ENCODE measurements at regions not wholly inside any gene's neighbourhood (a gene's known extent, or its start where the extent isn't known, plus 50 kb on each side); places are given as distances from the start of the nearest gene placed in this dataset.

DNA sequence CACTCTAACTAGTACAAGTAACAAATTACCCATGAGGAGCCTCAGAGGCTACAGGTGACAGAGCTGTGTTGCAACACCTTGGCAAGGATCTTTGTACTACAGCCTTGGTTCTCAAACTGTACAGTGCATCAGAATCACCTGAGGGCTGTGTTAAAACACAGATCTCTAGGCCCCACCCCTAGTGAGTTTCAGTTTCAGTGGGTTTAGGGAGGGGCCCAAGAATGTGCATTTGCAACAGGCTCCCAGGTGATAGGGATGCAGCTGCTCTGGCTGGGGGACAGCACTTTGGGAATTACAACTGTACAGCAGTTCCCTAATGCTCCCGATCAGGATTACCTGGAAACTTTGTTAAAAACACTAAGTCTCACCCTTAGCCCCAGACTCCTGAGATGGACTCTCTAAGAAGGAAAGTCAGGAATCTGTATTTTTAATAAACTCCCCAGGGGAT, 66.1 kb upstream of the NR2F2 start:
- ATAC-seq = no peak
- no peak for DNase-seq

DNA sequence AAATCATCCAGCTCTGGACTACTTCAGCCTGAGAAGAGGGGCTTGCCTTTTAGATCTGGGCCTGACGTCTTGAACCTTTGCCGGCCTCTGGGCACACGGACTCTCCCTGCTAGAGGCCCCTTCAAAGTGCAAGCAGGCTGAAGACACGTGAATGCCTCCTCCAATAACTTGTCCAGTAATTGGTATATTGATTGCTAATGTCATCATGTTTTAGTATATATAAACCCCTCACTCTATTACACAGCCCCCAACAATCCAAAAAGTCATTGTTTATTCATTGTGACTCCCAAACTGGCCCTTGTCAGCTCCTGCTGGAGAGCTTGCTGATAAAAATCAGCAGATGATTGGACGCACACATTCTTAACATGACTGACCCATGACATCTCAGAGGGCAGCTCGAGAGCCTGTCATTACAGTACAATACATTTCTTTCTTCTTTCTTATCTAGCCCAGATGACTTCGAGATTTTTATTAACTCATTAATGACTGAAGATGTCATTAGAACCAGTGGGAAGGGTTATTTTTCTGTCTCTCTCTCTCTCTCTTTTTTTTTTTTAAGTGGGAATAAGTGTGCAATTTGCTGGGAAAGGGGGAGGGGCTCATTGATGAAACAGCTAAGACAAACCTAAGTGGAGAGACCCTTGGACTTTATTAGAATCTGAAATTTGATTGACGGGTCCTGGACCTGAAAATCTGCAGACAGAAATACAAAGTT, 65.5 kb upstream of the NR2F2 start:
- DNase-seq (no peak), ATAC-seq (no peak)

DNA sequence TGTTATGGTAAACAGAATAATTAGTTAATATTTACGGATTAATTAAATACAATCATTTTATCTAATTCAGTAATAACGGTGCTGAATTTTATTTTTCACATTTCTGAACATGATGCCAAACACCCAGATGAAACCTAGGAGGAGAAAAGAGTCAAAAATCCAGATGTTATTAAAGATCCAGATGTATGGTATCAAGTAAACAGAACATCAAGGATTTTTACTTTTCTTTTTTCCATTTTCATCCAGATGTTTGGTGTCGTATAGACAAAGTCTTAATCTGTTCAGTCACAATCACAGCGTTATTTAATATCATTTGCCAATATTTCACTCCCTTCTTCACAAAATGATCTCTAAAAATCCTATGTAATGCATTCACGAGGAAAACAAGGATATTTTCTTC, 64.0 kb upstream of the NR2F2 start:
- DNase-seq (no peak), ATAC-seq (no peak)

DNA sequence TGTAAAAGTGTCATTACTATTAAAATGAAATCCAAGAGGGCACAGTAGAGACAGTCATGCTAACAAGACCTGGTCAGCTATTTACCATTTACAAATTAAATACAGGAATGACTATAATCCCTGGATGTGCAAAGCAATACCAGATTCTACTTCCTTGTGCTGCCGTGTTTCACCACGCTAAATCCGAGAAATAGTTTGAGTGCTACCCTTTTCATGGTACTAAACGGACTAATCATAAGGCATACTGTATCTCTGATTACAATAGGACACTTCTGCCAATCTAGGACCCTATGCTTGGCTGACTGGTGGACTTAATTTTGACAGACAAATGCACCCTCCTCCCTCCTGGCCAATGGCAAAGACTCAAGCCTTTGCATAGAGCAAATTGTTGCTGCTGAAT, 63.0 kb upstream of the NR2F2 start:
- ATAC-seq (no peak), DNase-seq (no peak)

DNA sequence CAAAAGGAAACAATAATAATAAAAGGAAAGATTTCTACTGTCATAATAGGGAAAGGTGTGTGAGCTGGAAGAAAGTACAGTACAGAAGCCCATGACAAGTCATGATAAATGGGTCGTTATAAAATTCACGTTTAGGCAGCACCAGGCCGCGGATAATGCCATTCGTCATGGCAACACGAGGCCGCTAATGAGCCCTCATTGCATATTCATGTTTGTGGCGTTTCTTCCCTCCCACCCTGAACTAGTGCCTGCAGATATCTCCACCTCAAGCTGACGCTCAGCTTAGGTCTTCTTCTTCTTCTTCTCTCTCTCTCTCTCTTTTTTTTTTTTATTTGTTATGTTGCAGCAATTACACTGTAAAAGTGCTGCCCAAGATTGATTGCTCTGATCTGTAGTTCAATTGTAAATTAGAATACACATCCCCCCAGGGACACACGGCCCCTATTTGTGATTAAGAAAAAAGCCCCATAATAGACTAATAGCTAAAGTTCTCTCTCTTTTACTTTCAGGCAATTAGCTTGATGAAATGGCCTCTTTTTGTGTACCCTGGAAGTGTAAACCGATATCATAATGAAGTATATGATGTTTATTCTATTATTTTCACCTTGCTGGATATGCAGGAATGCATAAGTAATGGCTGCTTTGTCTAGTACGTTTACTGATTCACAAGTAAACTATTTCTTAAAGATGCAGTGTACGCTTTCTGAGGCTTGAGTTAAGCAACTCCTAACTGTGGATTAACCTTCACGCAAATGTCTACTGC, 61.9 kb upstream of the NR2F2 start:
- no peak for DNase-seq
- no peak for ATAC-seq

DNA sequence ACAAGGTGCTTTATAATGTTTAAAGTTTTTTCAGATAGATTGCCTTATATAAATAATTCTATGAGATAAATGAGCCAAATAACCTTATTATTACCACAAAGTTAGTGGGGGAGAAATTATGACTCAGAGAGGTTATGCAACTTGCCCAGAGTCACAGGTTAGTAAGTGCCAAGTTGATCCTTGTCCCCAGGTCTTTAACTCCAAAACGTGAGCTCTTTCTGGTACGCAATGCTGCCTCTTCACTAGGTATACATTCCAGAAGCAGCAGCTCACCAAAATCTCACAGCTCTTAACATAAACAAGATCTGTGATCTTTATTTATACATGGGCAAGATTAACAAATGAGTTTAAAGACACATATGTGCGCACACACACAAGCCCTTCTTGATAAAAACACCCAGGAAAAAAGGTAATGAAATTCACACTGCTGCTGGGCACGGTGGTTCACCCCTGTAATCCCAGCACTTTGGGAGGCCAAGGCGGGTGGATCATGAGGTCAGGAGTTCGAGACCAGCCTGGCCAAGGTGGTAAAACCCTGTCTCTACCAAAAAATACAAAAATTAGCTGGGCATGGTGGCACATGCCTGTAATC, 59.8 kb upstream of the NR2F2 start:
- no peak for DNase-seq
- no peak for ATAC-seq

DNA sequence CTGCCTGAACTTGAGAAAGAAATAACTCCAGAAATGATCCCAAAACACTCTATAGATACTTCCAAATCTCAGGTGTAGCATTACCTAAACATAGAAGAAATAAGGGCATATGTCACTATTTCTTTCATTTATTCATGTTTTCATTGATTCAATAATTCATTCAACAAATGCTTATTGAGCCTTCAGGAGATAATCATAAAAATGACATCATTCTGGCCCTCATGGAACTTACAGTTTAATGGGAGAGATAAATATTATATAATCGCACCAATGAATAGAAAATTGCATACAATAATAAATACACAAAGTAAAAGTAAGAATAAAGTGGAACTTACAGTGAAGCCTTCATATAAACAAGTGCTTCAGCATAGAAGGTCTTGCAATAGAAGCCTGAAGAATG, 58.1 kb upstream of the NR2F2 start:
- no peak for ATAC-seq

DNA sequence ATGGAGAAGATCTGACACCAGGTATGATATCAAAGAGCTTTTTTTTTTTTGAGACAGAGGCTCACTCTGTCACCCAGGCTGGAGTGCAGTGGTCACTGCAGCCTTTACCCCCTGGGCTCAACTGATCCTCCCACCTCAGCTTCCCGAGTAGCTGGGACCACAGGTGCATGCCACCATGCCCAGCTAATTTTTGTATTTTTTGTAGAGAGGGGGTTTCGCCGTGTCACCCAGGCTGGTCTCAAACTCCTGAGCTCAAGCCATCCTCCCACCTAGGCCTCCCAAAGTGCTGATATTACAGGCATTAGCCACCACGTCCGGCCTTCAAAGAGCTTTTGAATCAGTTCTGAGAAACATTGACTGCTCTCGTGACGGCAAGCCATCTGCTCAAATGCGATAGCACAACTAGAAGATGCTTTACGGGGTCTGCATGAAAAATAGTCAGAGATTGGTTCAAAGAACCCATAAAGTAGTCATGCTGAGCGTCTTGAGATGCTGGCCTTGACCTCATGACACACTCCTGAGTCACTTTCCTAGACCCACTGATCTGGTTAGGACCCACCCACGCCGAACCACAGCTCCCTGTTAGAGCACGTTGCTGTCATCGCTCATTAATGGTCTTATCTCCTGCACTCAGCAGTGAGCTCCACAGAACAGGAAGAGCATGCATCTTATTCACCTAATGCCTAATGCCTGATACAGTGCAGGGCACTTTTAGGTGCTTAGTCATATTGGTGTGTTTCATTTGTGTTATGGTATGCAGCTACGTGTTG, 57.0 kb upstream of the NR2F2 start:
- peak; percentile 86 for ATAC-seq

More for the DNA sequence above, 58.1 kb upstream of the NR2F2 start:
- no peak for DNase-seq

DNA sequence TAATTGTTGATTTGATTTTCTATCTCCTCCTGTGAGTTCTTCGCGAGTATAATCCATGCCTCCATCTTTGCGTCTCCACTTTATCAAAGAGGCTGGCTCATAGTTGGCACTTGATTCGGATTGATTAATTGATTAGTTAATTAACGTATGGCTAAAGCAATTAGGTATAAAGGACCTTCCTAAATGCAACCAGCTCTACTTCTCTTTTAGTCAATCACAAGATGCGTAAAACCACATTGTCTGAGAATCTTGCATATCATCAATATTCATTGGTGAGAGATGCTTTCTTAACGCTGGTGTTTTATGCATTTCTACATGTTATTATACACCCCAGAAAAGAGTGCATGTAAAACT, 56.4 kb upstream of the NR2F2 start:
- DNase-seq (no peak), ATAC-seq (no peak)

More for the DNA sequence above, 57.0 kb upstream of the NR2F2 start:
- peak; percentile 38 for DNase-seq

DNA sequence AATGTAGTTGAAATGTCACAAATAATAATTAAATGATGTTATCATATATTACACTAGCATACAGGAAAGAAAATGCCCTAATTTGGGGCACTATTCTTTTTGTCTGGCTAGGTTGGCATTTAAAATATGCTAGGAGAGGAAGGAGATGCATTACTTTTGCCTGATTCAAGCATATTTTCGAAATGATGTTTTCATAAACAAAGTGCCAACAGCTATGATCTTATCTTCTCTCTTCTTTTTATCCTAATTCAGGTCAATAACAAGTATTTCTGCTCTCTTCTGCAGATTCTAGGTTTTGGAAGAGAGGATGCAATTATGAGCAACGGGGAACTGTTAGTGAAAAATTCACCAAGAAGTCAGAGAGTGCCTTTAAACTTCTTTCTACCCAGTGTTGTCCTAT, 55.8 kb upstream of the NR2F2 start:
- no peak for ATAC-seq
- DNase-seq = no peak

DNA sequence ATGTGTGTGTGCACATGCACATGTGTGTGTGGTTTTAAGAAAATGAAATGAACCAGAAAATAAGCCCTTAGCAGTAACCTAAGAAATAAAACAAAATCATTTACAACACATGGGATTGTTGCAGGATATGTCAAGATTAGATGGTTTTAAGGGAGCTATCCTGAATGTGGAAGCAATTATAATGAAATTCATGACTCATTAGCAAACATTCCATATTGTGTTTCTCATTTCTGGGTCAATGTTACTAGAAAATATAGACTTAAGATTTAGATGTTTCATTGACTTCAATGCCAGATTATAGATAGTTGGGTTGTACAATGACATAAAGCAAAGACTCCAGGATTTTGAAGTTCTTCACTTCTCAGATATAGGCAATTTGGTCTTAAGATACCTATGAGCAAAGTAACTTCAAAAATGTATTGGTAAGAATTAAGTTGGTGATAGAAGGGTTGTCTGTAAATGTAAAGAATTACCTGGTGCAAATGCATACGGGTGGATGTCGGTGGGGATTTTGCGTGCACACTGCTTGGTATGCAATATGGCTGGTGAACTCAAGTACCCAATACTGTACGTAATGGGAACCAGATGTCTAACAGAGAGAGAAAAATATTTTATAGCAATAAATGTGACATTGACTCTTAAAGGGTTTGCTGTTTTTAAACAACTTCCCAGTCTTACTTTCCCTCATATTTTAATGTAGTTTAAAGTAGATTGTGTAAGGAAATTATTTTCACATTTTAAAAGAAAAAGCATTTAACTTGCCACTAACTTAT, 53.9 kb upstream of the NR2F2 start:
- DNase-seq = no peak
- ATAC-seq = no peak
